SU-DHL-6 (cell line): ENCODE measurements at regions not wholly inside any gene's neighbourhood (a gene's known extent, or its start where the extent isn't known, plus 50 kb on each side); places are given as distances from the start of the nearest gene placed in this dataset.

Experiments used
- EZH2phosphoT487 ChIP-seq: fragments of 200-600 bp; sonication (generic), shearing (Covaris generic); conservative IDR thresholded peaks from 2 replicates; pipeline ENCODE4 v1.6.1; 2018; ENCODE audit warnings: mild to moderate bottlenecking, antibody characterized with exemption, low read length, moderate library complexity, mixed read lengths
- TF ChIP-seq, protein P1 (sequence below): fragments of 200-600 bp; sonication (generic); IDR thresholded peaks from one replicate; pipeline ENCODE4 v1.5.1; 2017; ENCODE audit warnings: antibody characterized with exemption, mild to moderate bottlenecking, low read length, moderate library complexity; ENCODE audit not compliant: insufficient read depth, poor library complexity, severe bottlenecking

DNA sequence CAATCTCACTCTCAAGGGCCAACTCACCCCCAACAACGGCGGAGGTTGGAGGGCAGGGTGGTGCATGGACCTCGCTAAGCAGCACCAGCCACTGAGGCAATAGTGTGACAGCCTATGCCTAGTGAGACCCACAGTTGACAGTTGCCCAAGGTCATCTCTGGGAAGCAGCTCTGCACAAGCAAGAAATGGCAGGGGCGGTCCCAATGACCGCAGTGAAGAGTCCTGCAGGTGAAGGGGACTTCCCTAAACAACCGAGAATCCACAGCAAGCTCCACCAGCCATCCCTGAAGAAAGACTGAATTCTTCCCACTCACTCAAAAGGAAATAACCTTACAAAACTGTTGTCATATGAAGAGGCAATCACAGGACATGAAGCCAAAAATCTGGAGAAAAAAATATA, 313.4 kb upstream of the ID2 start:
- no peak for TF ChIP-seq EZH2phosphoT487
- TF ChIP-seq, protein P1, sequence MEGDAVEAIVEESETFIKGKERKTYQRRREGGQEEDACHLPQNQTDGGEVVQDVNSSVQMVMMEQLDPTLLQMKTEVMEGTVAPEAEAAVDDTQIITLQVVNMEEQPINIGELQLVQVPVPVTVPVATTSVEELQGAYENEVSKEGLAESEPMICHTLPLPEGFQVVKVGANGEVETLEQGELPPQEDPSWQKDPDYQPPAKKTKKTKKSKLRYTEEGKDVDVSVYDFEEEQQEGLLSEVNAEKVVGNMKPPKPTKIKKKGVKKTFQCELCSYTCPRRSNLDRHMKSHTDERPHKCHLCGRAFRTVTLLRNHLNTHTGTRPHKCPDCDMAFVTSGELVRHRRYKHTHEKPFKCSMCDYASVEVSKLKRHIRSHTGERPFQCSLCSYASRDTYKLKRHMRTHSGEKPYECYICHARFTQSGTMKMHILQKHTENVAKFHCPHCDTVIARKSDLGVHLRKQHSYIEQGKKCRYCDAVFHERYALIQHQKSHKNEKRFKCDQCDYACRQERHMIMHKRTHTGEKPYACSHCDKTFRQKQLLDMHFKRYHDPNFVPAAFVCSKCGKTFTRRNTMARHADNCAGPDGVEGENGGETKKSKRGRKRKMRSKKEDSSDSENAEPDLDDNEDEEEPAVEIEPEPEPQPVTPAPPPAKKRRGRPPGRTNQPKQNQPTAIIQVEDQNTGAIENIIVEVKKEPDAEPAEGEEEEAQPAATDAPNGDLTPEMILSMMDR: no peak
